SK-N-SH treated with all-trans-retinoic acid at 6 μM for 48 hours (cell line): ENCODE measurements at regions not wholly inside any gene's neighbourhood (a gene's known extent, or its start where the extent isn't known, plus 50 kb on each side); places are given as distances from the start of the nearest gene placed in this dataset.

Experiments
- ARNTL ChIP-seq: fragments of 450-650 bp; formaldehyde crosslinking; IDR thresholded peaks from 2 replicates; pipeline ENCODE4 v1.5.0; 2020; ENCODE audit warnings: low read depth, mild to moderate bottlenecking, moderate library complexity, borderline replicate concordance
- BACH2 ChIP-seq: fragments of 250-450 bp; sonication (Bioruptor Pico); IDR thresholded peaks from 2 replicates; pipeline ENCODE4 v1.9.0; 2021; ENCODE audit warnings: mild to moderate bottlenecking, borderline replicate concordance
- ESRRG ChIP-seq: fragments of 250-450 bp; sonication (Bioruptor Pico); IDR thresholded peaks from 2 replicates; pipeline ENCODE4 v1.6.1; 2021; ENCODE audit warnings: mild to moderate bottlenecking
- ISL1 ChIP-seq: fragments of 250-450 bp; sonication (Bioruptor Pico); IDR thresholded peaks from 2 replicates; pipeline ENCODE4 v2.1.2; 2022; ENCODE audit warnings: mild to moderate bottlenecking, moderate library complexity
- RARB ChIP-seq: fragments of 250-450 bp; sonication (Bioruptor Pico); IDR thresholded peaks from 2 replicates; pipeline ENCODE4 v1.8.0; 2021; ENCODE audit warnings: mild to moderate bottlenecking, moderate library complexity
- TCF4 ChIP-seq: fragments of 250-450 bp; sonication (Bioruptor Pico); IDR thresholded peaks from 2 replicates; pipeline ENCODE4 v1.8.0; 2021; ENCODE audit warnings: mild to moderate bottlenecking, moderate library complexity, borderline replicate concordance
- ZC3H10 ChIP-seq: fragments of 250-450 bp; sonication (Bioruptor Pico); IDR thresholded peaks from 2 replicates; pipeline ENCODE4 v1.5.1; 2021; ENCODE audit warnings: mild to moderate bottlenecking, moderate library complexity
- ZFP3 ChIP-seq: fragments of 250-450 bp; sonication (Bioruptor Pico); IDR thresholded peaks from 2 replicates; pipeline ENCODE4 v1.5.0; 2020; ENCODE audit warnings: mild to moderate bottlenecking, moderate library complexity
- ZFP30 ChIP-seq: fragments of 450-650 bp; formaldehyde crosslinking; IDR thresholded peaks from 2 replicates; pipeline ENCODE4 v1.5.0; 2022; ENCODE audit warnings: mild to moderate bottlenecking, moderate library complexity
- ZNF70 ChIP-seq: fragments of 450-650 bp; formaldehyde crosslinking; IDR thresholded peaks from 2 replicates; pipeline ENCODE4 v1.5.0; 2020; ENCODE audit warnings: mild to moderate bottlenecking, moderate library complexity
- TF ChIP-seq, protein P1 (sequence below): fragments of 250-450 bp; sonication (Bioruptor Pico); IDR thresholded peaks from 2 replicates; pipeline ENCODE4 v1.8.0; 2020; ENCODE audit warnings: mild to moderate bottlenecking, moderate library complexity, borderline replicate concordance

DNA sequence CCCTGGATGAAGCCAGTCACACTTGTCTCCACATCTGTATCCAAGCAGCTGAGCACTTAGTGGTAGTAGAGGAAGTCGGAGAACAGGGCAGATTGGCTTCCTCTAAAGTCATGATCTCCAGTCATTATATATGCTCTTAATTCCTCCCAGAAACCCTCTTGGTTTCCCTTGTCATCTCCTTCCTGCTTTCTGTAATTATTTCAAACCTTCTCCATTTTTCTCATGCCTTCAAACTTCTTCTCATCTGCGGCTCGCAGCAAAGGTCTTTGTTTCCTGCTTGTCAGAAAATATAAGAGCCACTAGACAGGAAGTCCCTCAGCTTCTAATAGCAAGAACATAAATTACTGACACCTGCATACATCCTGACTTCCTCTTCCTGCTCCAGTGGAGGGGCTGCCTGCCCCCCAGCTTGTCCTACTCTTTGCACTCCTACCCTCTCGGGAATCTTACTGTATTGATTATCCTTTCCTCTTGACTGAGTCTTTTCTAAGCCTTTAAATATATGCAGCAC lies 124.6 kb upstream of the NGF start:
- TF ChIP-seq, protein P1, sequence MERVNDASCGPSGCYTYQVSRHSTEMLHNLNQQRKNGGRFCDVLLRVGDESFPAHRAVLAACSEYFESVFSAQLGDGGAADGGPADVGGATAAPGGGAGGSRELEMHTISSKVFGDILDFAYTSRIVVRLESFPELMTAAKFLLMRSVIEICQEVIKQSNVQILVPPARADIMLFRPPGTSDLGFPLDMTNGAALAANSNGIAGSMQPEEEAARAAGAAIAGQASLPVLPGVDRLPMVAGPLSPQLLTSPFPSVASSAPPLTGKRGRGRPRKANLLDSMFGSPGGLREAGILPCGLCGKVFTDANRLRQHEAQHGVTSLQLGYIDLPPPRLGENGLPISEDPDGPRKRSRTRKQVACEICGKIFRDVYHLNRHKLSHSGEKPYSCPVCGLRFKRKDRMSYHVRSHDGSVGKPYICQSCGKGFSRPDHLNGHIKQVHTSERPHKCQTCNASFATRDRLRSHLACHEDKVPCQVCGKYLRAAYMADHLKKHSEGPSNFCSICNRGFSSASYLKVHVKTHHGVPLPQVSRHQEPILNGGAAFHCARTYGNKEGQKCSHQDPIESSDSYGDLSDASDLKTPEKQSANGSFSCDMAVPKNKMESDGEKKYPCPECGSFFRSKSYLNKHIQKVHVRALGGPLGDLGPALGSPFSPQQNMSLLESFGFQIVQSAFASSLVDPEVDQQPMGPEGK (CRISPR knock-in tag): no peak
- no peak for TF ChIP-seq ZFP3 (CRISPR knock-in tag)
- TF ChIP-seq ARNTL (CRISPR knock-in tag): no peak
- no peak for TF ChIP-seq ISL1
- TF ChIP-seq ESRRG (CRISPR knock-in tag): no peak
- no peak for TF ChIP-seq ZNF70 (CRISPR knock-in tag)
- no peak for TF ChIP-seq TCF4 (CRISPR knock-in tag)
- TF ChIP-seq ZC3H10 (CRISPR knock-in tag): no peak
- no peak for TF ChIP-seq ZFP30 (CRISPR knock-in tag)
- no peak for TF ChIP-seq BACH2 (CRISPR knock-in tag)
- no peak for TF ChIP-seq RARB (CRISPR knock-in tag)
